ENCODE measurements at regions not wholly inside any gene's neighbourhood (a gene's known extent, or its start where the extent isn't known, plus 50 kb on each side); places are given as distances from the start of the nearest gene placed in this dataset.

GRCh38 chr18:44543387-44543786, 137.3 kb upstream of the SETBP1 start:
- H3K4me1 ChIP-seq (ENCODE audit: insufficient read depth) = peaks cover 1% of the 10 kb centered on the region
- intact Hi-C loops (cut with DNase I) = no loop called here
- TF ChIP-seq CTCF (IDR thresholded peaks at IDR 0.05) (no peak), EP300 (IDR thresholded peaks at IDR 0.05) (no peak), POLR2A (IDR thresholded peaks at IDR 0.05) (no peak)
- H3K27me3 ChIP-seq = no peaks in the 10 kb centered on the region
- H3K4me3 ChIP-seq = no peak overlapping the region
- DNase-seq = no peak
- 96 to 98% (median 96%) methylated on average over 2 of the region's 2 CpGs for WGBS, 3 donors
- H3K9me3 ChIP-seq = no peaks in the 10 kb centered on the region
- H3K36me3 ChIP-seq = no peaks in the 10 kb centered on the region
- no peak overlapping the region for H3K27ac ChIP-seq

GRCh38 chr18:44545359-44545985, 135.2 kb upstream of the SETBP1 start:
- no peak for DNase-seq
- H3K27me3 ChIP-seq = no peaks in the 10 kb centered on the region
- TF ChIP-seq POLR2A (IDR thresholded peaks at IDR 0.05) (no peak), CTCF (IDR thresholded peaks at IDR 0.05) (no peak), EP300 (IDR thresholded peaks at IDR 0.05) (no peak)
- no peak overlapping the region for H3K27ac ChIP-seq
- peaks cover 5% of the 10 kb centered on the region for H3K4me1 ChIP-seq (ENCODE audit: insufficient read depth)
- no peak overlapping the region for H3K4me3 ChIP-seq
- no peaks in the 10 kb centered on the region for H3K9me3 ChIP-seq
- WGBS, 3 donors = 89 to 92% (median 91%) methylated on average over 2 of the region's 2 CpGs
- intact Hi-C loops (cut with DNase I) = no loop called here
- H3K36me3 ChIP-seq = no peaks in the 10 kb centered on the region

GRCh38 chr18:44546954-44547353, 133.7 kb upstream of the SETBP1 start:
- 49 to 78% (median 61%) methylated on average over 3 of the region's 3 CpGs for WGBS, 3 donors
- Histone ChIP-seq H3K36me3 (no peaks in the 10 kb centered on the region), H3K4me1 (ENCODE audit: insufficient read depth) (peaks cover 5% of the 10 kb centered on the region), H3K27ac (no peak overlapping the region), H3K27me3 (no peaks in the 10 kb centered on the region), H3K4me3 (no peak overlapping the region), H3K9me3 (no peaks in the 10 kb centered on the region)
- TF ChIP-seq EP300 (IDR thresholded peaks at IDR 0.05) = no peak
- TF ChIP-seq POLR2A (IDR thresholded peaks at IDR 0.05) = no peak
- TF ChIP-seq CTCF (IDR thresholded peaks at IDR 0.05) = no peak
- intact Hi-C loops (cut with DNase I) = no loop called here
- DNase-seq = no peak

GRCh38 chr18:44548291-44549221, 132.1 kb upstream of the SETBP1 start:
- intact Hi-C loops (cut with DNase I) = no loop called here
- H3K4me1 ChIP-seq (ENCODE audit: insufficient read depth) = peaks cover 5% of the 10 kb centered on the region
- no peaks in the 10 kb centered on the region for H3K9me3 ChIP-seq
- H3K4me3 ChIP-seq = no peak overlapping the region
- H3K27me3 ChIP-seq = no peaks in the 10 kb centered on the region
- peak in 4 of 5 donors; percentile 19 to 38 (median 26) for DNase-seq
- no peak overlapping the region for H3K27ac ChIP-seq
- no peaks in the 10 kb centered on the region for H3K36me3 ChIP-seq
- TF ChIP-seq POLR2A (IDR thresholded peaks at IDR 0.05) = no peak
- TF ChIP-seq CTCF (IDR thresholded peaks at IDR 0.05) = no peak
- TF ChIP-seq EP300 (IDR thresholded peaks at IDR 0.05) = no peak
- 24 to 38% (median 31%) methylated on average over 7 of the region's 7 CpGs for WGBS, 3 donors
